22Rv1 (cell line): ENCODE measurements at regions not wholly inside any gene's neighbourhood (a gene's known extent, or its start where the extent isn't known, plus 50 kb on each side); places are given as distances from the start of the nearest gene placed in this dataset.

Source experiments
- CTCF ChIP-seq: fragments of 450-650 bp; IDR thresholded peaks from 2 replicates; pipeline ENCODE4 v1.5.1; 2017; ENCODE audit warnings: mild to moderate bottlenecking
- ZFX ChIP-seq: fragments of 450-650 bp; IDR thresholded peaks from 2 replicates; pipeline ENCODE4 v1.6.1; 2017; ENCODE audit warnings: antibody characterized with exemption, borderline replicate concordance

- TF ChIP-seq CTCF (no peak), ZFX (no peak)
Observed at GRCh38 chr16:73921295-73921694, 375.3 kb upstream of the PSMD7 start.
